ENCODE measurements at regions not wholly inside any gene's neighbourhood (a gene's known extent, or its start where the extent isn't known, plus 50 kb on each side); places are given as distances from the start of the nearest gene placed in this dataset.

- H3K36me3 Mint-ChIP-seq = peaks cover 13% of the 10 kb centered on the region
- TF ChIP-seq, protein P1, sequence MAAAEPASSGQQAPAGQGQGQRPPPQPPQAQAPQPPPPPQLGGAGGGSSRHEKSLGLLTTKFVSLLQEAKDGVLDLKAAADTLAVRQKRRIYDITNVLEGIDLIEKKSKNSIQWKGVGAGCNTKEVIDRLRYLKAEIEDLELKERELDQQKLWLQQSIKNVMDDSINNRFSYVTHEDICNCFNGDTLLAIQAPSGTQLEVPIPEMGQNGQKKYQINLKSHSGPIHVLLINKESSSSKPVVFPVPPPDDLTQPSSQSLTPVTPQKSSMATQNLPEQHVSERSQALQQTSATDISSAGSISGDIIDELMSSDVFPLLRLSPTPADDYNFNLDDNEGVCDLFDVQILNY (CRISPR knock-in tag; IDR thresholded peaks at IDR 0.05) = no peak
- no peak for TF ChIP-seq JAZF1 (CRISPR knock-in tag; IDR thresholded peaks at IDR 0.05)
- no peak for TF ChIP-seq ZNF138 (CRISPR knock-in tag; conservative IDR thresholded peaks at IDR 0.05)
- TF ChIP-seq ESRRA (CRISPR knock-in tag; IDR thresholded peaks at IDR 0.05; ENCODE audit: borderline replicate concordance) = no peak
- TF ChIP-seq EMX1 (CRISPR knock-in tag; IDR thresholded peaks at IDR 0.05) = no peak
- TF ChIP-seq FOXK1 (CRISPR knock-in tag; IDR thresholded peaks at IDR 0.05) = no peak
- no peak for TF ChIP-seq FOXP1 (CRISPR knock-in tag; IDR thresholded peaks at IDR 0.05; ENCODE audit: borderline replicate concordance)
- TF ChIP-seq PRDM15 (CRISPR knock-in tag; IDR thresholded peaks at IDR 0.05) = no peak
- no peak for TF ChIP-seq ZNF263 (CRISPR knock-in tag; IDR thresholded peaks at IDR 0.05; ENCODE audit: low read depth)
- no peak for TF ChIP-seq ZNF232 (CRISPR knock-in tag; IDR thresholded peaks at IDR 0.05)
- no peak for TF ChIP-seq NFATC4 (CRISPR knock-in tag; IDR thresholded peaks at IDR 0.05)
- TF ChIP-seq, protein P2, sequence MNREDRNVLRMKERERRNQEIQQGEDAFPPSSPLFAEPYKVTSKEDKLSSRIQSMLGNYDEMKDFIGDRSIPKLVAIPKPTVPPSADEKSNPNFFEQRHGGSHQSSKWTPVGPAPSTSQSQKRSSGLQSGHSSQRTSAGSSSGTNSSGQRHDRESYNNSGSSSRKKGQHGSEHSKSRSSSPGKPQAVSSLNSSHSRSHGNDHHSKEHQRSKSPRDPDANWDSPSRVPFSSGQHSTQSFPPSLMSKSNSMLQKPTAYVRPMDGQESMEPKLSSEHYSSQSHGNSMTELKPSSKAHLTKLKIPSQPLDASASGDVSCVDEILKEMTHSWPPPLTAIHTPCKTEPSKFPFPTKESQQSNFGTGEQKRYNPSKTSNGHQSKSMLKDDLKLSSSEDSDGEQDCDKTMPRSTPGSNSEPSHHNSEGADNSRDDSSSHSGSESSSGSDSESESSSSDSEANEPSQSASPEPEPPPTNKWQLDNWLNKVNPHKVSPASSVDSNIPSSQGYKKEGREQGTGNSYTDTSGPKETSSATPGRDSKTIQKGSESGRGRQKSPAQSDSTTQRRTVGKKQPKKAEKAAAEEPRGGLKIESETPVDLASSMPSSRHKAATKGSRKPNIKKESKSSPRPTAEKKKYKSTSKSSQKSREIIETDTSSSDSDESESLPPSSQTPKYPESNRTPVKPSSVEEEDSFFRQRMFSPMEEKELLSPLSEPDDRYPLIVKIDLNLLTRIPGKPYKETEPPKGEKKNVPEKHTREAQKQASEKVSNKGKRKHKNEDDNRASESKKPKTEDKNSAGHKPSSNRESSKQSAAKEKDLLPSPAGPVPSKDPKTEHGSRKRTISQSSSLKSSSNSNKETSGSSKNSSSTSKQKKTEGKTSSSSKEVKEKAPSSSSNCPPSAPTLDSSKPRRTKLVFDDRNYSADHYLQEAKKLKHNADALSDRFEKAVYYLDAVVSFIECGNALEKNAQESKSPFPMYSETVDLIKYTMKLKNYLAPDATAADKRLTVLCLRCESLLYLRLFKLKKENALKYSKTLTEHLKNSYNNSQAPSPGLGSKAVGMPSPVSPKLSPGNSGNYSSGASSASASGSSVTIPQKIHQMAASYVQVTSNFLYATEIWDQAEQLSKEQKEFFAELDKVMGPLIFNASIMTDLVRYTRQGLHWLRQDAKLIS (CRISPR knock-in tag; IDR thresholded peaks at IDR 0.05; ENCODE audit: borderline replicate concordance) = no peak
- no peak for TF ChIP-seq ZNF425 (CRISPR knock-in tag; conservative IDR thresholded peaks at IDR 0.05)
- TF ChIP-seq IRF1 (CRISPR knock-in tag; IDR thresholded peaks at IDR 0.05) = no peak
- TF ChIP-seq, protein P3, sequence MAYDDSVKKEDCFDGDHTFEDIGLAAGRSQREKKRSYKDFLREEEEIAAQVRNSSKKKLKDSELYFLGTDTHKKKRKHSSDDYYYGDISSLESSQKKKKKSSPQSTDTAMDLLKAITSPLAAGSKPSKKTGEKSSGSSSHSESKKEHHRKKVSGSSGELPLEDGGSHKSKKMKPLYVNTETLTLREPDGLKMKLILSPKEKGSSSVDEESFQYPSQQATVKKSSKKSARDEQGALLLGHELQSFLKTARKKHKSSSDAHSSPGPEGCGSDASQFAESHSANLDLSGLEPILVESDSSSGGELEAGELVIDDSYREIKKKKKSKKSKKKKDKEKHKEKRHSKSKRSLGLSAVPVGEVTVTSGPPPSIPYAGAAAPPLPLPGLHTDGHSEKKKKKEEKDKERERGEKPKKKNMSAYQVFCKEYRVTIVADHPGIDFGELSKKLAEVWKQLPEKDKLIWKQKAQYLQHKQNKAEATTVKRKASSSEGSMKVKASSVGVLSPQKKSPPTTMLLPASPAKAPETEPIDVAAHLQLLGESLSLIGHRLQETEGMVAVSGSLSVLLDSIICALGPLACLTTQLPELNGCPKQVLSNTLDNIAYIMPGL (CRISPR knock-in tag; IDR thresholded peaks at IDR 0.05) = no peak
- TF ChIP-seq ATF3 (CRISPR knock-in tag; conservative IDR thresholded peaks at IDR 0.05) = no peak
- H3K27me3 Mint-ChIP-seq (ENCODE audit: low read depth) = no peaks in the 10 kb centered on the region
- POLR2A ChIA-PET = no interaction called here
- no peak for DNase-seq (ENCODE audit: low spot score)
- peaks cover 25% of the 10 kb centered on the region for H3K9me3 Mint-ChIP-seq
- H3K27ac Mint-ChIP-seq = no peak overlapping the region
- no peak for ATAC-seq
- H3K4me1 Mint-ChIP-seq = no peaks in the 10 kb centered on the region
- CTCF ChIA-PET = interaction anchor here (1.4 kb wide), 1 partner anchor 10 kb away, joined by 3 read pairs; no protein-coding TSS in a partner anchor
- H3K4me3 Mint-ChIP-seq = no peak overlapping the region
Observed at GRCh38 chr14:52142504-52142903, 73.6 kb upstream of the NID2 start.
